Transverse colon (tissue), 4 donors: ENCODE measurements at regions not wholly inside any gene's neighbourhood (a gene's known extent, or its start where the extent isn't known, plus 50 kb on each side); places are given as distances from the start of the nearest gene placed in this dataset.

Experiments used
- DNase-seq: peaks from one replicate; pipeline ENCODE4 v3.0.0-alpha.2; 2019
- H3K27ac ChIP-seq, 4 donors: fragments of 200-600 bp; sonication (generic); 2 replicates each; pipeline ENCODE4 v1.5.1; 2016 to 2018; ENCODE audit warnings: inconsistent platforms in 4 of 4
- H3K27me3 ChIP-seq: fragments of 200-600 bp; sonication (generic); 2 replicates; pipeline ENCODE4 v1.5.1; 2017; ENCODE audit warnings: inconsistent platforms
- H3K36me3 ChIP-seq, 4 donors: fragments of 200-600 bp; sonication (generic); 2 replicates each; pipeline ENCODE4 v1.5.1; 2017 to 2019; ENCODE audit warnings: inconsistent platforms in 4 of 4
- H3K4me1 ChIP-seq, 4 donors: fragments of 200-600 bp; sonication (generic); 2 replicates each; pipeline ENCODE4 v1.5.1; 2017 to 2020; ENCODE audit warnings: inconsistent platforms in 4 of 4
- H3K4me3 ChIP-seq, 4 donors: fragments of 200-600 bp; sonication (generic); 1 replicate in 1 of 4; 2 replicates in 3 of 4; pipeline versions ENCODE4 v1.5.1 to v1.6.1; 2017 to 2019; ENCODE audit warnings: inconsistent platforms in 4 of 4
- H3K9me3 ChIP-seq, 2 donors: fragments of 200-600 bp; sonication (generic); 2 replicates each; pipeline ENCODE4 v1.5.1; 2017 to 2019; ENCODE audit warnings: inconsistent platforms in 2 of 2
- CTCF ChIP-seq, 5 experiments: fragments of 200-600 bp in 3 of 5; fragments of 450-650 bp in 2 of 5; sonication (generic) in 3 of 5; IDR thresholded peaks; 1 replicate in 2 of 5; 2 replicates in 3 of 5; pipeline ENCODE4 v1.5.1; 2016 to 2017; ENCODE audit warnings: antibody characterized with exemption in 5 of 5, inconsistent platforms in 3 of 5, mild to moderate bottlenecking in 2 of 5, moderate library complexity in 1 of 5
- EP300 ChIP-seq: sonication (generic); formaldehyde crosslinking; IDR thresholded peaks from one replicate; pipeline ENCODE4 v1.6.1; 2017; ENCODE audit warnings: antibody characterized with exemption, low read depth
- POLR2A ChIP-seq: fragments of 450-650 bp; IDR thresholded peaks from one replicate; pipeline ENCODE4 v1.6.1; 2016; ENCODE audit warnings: antibody characterized with exemption, mild to moderate bottlenecking, moderate library complexity
- POLR2AphosphoS5 ChIP-seq, 3 donors: sonication (generic); formaldehyde crosslinking; IDR thresholded peaks; one replicate each; pipeline ENCODE4 v1.6.1; 2016; ENCODE audit warnings: antibody characterized with exemption in 3 of 3
- WGBS, 2 donors: methylation state at CpG; one replicate each; pipeline ENCODE4 v1.1.5; 2018; ENCODE audit warnings: low coverage in 1 of 2; 5-methylcytosine and 5-hydroxymethylcytosine counted together
- in situ Hi-C, 4 donors: fragments of 200-750 bp; cut with MboI; loops; one replicate each; pipeline versions ENCODE4 v1.15.0 to v1.15.1; 2017; ENCODE audit warnings: low sequenced_read_pairs in 3 of 4, low pct_ligation_motif_present in 1 of 4, low pct_unique_long_range_greater_than_20kb in 1 of 4
- intact Hi-C: fragments of 100-400 bp; cut with DNase I; formaldehyde crosslinking; loops from one replicate; pipeline ENCODE4 v1.15.1; 2023; ENCODE audit warnings: low total_unique reads

DNA sequence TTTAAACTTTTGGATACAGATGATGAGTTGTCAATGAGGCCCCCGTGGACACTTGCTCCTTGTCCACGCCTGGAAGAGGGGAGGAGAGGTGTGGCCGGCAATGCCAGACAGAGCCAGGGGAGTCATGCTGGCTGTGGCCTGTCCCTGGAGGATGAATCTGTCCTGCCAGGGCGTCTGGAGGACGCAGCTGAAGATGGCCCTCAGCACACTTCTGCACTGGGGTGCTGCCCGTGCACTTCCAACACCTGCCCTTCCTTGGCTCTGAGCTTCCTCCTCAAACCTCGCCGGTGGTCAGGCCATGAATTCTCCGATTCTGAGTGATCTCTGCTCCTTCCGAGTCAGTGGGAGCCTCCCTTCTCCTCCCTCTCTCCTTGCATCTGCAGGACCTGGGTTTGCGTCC lies 56.4 kb downstream of the KCNF1 start:
- H3K27me3 ChIP-seq = peaks cover 8% of the 10 kb centered on the region
- TF ChIP-seq CTCF (IDR thresholded peaks at IDR 0.05) = no peak
- no peak for TF ChIP-seq POLR2AphosphoS5 (IDR thresholded peaks at IDR 0.05)
- no peak for TF ChIP-seq EP300
- TF ChIP-seq POLR2A = no peak
- in situ Hi-C loops (no loop called here), intact Hi-C loops (no loop called here)
- WGBS, 2 donors = 88 to 89% methylated on average over 4 to 11 of the region's 11 CpGs
- no peaks in the 10 kb centered on the region for H3K9me3 ChIP-seq
- H3K36me3 ChIP-seq = no peaks in the 10 kb centered on the region
- peaks cover 0 to 13% (median 0%) of the 10 kb centered on the region in 4 donors for H3K4me1 ChIP-seq
- H3K27ac ChIP-seq = no peak overlapping the region
- no peak overlapping the region for H3K4me3 ChIP-seq
- DNase-seq = no peak

DNA sequence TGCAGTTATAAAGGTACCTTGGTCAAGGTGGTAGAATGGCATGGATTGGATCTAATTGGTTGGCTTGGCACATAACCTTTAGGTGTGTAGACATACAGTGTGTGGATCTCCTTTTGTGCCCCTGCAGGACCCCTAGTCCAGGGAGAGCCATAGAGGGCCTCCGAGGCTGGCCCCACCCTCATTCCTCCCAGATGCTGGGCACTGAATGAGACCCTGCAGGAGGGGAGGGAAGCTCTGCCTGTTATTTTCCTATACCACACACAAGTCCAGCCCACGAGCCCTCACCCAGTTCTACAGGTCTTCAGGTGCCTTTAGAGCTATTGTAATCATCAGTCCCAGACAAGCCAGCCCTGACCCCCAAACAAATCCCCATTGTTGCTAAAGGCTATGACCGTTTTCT lies 58.9 kb downstream of the KCNF1 start:
- WGBS, 2 donors = 33 to 50% methylated on average over 2 to 3 of the region's 3 CpGs
- intact Hi-C loops (no loop called here), in situ Hi-C loops (no loop called here)
- no peaks in the 10 kb centered on the region for H3K4me1 ChIP-seq
- peaks cover 4% of the 10 kb centered on the region for H3K27me3 ChIP-seq
- no peak overlapping the region for H3K27ac ChIP-seq
- TF ChIP-seq POLR2A (no peak), POLR2AphosphoS5 (IDR thresholded peaks at IDR 0.05) (no peak), EP300 (no peak), CTCF (IDR thresholded peaks at IDR 0.05) (no peak)
- no peaks in the 10 kb centered on the region for H3K9me3 ChIP-seq
- H3K36me3 ChIP-seq = no peaks in the 10 kb centered on the region
- no peak overlapping the region for H3K4me3 ChIP-seq
- DNase-seq = no peak

DNA sequence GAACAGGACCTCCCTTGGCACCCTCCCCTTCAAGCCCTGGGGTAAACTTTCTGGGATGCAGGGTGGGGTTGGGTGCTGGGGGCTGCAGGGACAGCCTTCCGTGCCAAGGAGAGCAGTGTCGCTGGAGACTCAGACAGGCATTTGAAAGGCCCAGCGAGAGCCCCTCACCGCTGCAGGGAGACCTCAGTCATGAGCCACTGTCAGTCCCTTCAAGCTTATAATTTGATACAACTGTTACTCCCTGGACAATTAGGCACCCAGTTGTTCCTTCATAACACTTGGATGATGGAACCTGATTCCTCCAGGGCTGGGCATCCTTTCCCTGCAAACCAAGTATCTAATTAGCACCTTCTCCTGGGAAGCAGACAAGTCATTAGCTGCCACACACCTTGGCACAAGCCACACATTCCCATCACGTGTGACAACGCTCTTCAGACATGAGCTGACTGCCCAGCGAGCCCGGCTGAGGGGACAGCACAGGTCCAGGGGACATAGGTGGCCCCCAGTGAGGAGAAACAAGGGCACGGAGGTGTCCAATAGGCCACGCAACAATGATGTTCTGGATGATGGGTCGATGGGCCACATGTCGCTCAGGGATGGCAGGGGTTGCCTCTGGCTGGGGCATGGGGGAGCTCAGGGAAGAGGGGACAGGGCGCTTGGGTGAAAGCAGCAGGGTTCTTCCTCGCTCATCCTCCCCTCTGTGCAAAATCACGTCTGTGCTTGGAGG lies 59.6 kb downstream of the KCNF1 start:
- Histone ChIP-seq H3K9me3 (no peaks in the 10 kb centered on the region), H3K27me3 (peaks cover 4% of the 10 kb centered on the region), H3K36me3 (no peaks in the 10 kb centered on the region), H3K4me1 (no peaks in the 10 kb centered on the region), H3K27ac (no peak overlapping the region), H3K4me3 (no peak overlapping the region)
- 87 to 100% methylated on average over 1 to 14 of the region's 15 CpGs for WGBS, 2 donors
- in situ Hi-C loops (no loop called here), intact Hi-C loops (no loop called here)
- no peak for DNase-seq
- TF ChIP-seq POLR2AphosphoS5 (IDR thresholded peaks at IDR 0.05) (no peak), POLR2A (no peak), EP300 (no peak), CTCF (IDR thresholded peaks at IDR 0.05) (no peak)

DNA sequence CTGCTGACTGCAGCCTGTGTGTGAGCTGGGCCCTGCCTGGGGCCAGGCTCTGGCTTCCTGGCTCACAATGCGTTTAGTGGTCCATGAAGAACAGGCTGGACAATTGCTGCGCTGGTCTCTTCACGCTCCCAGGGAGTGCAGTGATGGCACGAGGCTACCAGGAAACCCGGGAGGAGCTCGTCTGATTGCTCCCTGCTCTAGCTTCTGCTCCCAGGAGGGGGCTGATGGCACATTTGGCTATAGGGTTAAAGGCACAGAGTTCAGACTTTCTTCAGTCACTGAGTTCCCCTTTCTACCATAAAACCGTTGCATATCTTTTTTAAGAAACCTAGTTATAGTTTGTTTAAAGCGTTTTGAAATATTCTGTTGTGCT lies 60.1 kb downstream of the KCNF1 start:
- H3K27me3 ChIP-seq = peaks cover 4% of the 10 kb centered on the region
- intact Hi-C loops (no loop called here), in situ Hi-C loops (no loop called here)
- no peaks in the 10 kb centered on the region for H3K9me3 ChIP-seq
- no peak overlapping the region for H3K27ac ChIP-seq
- TF ChIP-seq POLR2AphosphoS5 (IDR thresholded peaks at IDR 0.05) (no peak), EP300 (no peak), POLR2A (no peak), CTCF (IDR thresholded peaks at IDR 0.05) (no peak)
- H3K4me1 ChIP-seq = no peaks in the 10 kb centered on the region
- WGBS, 2 donors = 54 to 56% methylated on average over 2 to 8 of the region's 8 CpGs
- no peak for DNase-seq
- no peak overlapping the region for H3K4me3 ChIP-seq
- no peaks in the 10 kb centered on the region for H3K36me3 ChIP-seq
